Caco-2 (cell line): ENCODE measurements at regions not wholly inside any gene's neighbourhood (a gene's known extent, or its start where the extent isn't known, plus 50 kb on each side); places are given as distances from the start of the nearest gene placed in this dataset.

ENCODE experiments used
- BruUV-seq: library from RNA; stranded (reverse); fragments of 400-500 nt; replicated peaks from 2 replicates; lab custom pipeline; 2021; lab: Mats Ljungman, UMichigan
- CTCF ChIA-PET: fragments of 300-600 bp; sonication (Branson Sonifier 250); formaldehyde crosslinking; loops from one replicate; lab custom pipeline; 2022; ENCODE audit warnings: antibody characterized with exemption; lab: Charles Lee
- POLR2A ChIA-PET: fragments of 300-600 bp; sonication (Branson Sonifier 250); formaldehyde crosslinking; loops from one replicate; lab custom pipeline; 2022; ENCODE audit warnings: antibody characterized with exemption; lab: Charles Lee
- DNase-seq, 2 experiments: peaks; one replicate each; pipeline versions ENCODE4 v3.0.0 to v3.0.0-alpha.2; 2020 to 2022
- H3K27me3 ChIP-seq: replicated peaks from 2 replicates; pipeline ENCODE4 v1.6.0; 2011; ENCODE audit warnings: low read length; ENCODE audit not compliant: control insufficient read depth, insufficient read depth
- H3K36me3 ChIP-seq: 2 replicates; pipeline ENCODE4 v1.5.1; 2011; ENCODE audit warnings: low read length; ENCODE audit not compliant: control insufficient read depth, insufficient read depth
- H3K4me1 ChIP-seq: fragments of 250-450 bp; sonication (Bioruptor Pico); 2 replicates; pipeline ENCODE4 v1.5.1; 2020; ENCODE audit warnings: mild to moderate bottlenecking
- H3K4me3 ChIP-seq: 2 replicates; pipeline ENCODE4 v1.5.1; 2011; ENCODE audit warnings: low read depth, mild to moderate bottlenecking, control low read depth, low read length
- H3K9me3 ChIP-seq: fragments of 250-450 bp; sonication (Bioruptor Pico); 2 replicates; pipeline ENCODE4 v1.5.1; 2020; ENCODE audit warnings: mild to moderate bottlenecking, moderate library complexity
- H3K27ac Mint-ChIP-seq: one replicate; pipeline ENCODE4 v1.8.0; 2022; ENCODE audit warnings: mixed read lengths; ENCODE audit not compliant: unreplicated experiment
- H3K27me3 Mint-ChIP-seq: one replicate; pipeline ENCODE4 v1.8.0; 2022; ENCODE audit warnings: mixed read lengths; ENCODE audit not compliant: insufficient read depth, unreplicated experiment
- H3K36me3 Mint-ChIP-seq: one replicate; pipeline ENCODE4 v1.8.0; 2022; ENCODE audit warnings: mild to moderate bottlenecking, mixed read lengths; ENCODE audit not compliant: insufficient read depth, unreplicated experiment
- H3K4me1 Mint-ChIP-seq: one replicate; pipeline ENCODE4 v1.8.0; 2022; ENCODE audit warnings: low read depth, mixed read lengths; ENCODE audit not compliant: unreplicated experiment
- H3K4me3 Mint-ChIP-seq: one replicate; pipeline ENCODE4 v1.8.0; 2022; ENCODE audit warnings: mild to moderate bottlenecking, moderate library complexity, mixed read lengths; ENCODE audit not compliant: unreplicated experiment
- H3K9me3 Mint-ChIP-seq: one replicate; pipeline ENCODE4 v1.8.0; 2022; ENCODE audit warnings: mixed read lengths; ENCODE audit not compliant: unreplicated experiment
- CTCF ChIP-seq, 2 experiments: fragments of 200-600 bp in 1 of 2; IDR thresholded peaks; 1 replicate in 1 of 2; 2 replicates in 1 of 2; pipeline versions ENCODE4 v1.5.1 to v1.8.0; 2011 to 2022; ENCODE audit warnings: antibody characterized with exemption in 1 of 2, control low read depth in 1 of 2, inconsistent platforms in 1 of 2, low read depth in 1 of 2, low read length in 1 of 2, mild to moderate bottlenecking in 1 of 2, moderate library complexity in 1 of 2; ENCODE audit not compliant: insufficient read depth in 1 of 2, severe bottlenecking in 1 of 2, unreplicated experiment in 1 of 2
- intact Hi-C: fragments of 100-400 bp; cut with micrococcal nuclease; formaldehyde crosslinking; loops from one replicate; pipeline ENCODE4 v1.10.0; 2022; ENCODE audit not compliant: unreplicated experiment

GRCh38 chr16:61579195-61579594 lies 457.0 kb downstream of the CDH8 start:
- Histone ChIP-seq H3K9me3 (no peaks in the 10 kb centered on the region), H3K27me3 (no peaks in the 10 kb centered on the region), H3K36me3 (no peaks in the 10 kb centered on the region), H3K4me3 (no peak overlapping the region), H3K4me1 (no peaks in the 10 kb centered on the region)
- CTCF ChIA-PET = no interaction called here
- Mint-ChIP-seq H3K36me3 (no peaks in the 10 kb centered on the region), H3K27ac (no peak overlapping the region), H3K9me3 (no peaks in the 10 kb centered on the region), H3K4me1 (no peaks in the 10 kb centered on the region), H3K27me3 (peaks cover 10% of the 10 kb centered on the region), H3K4me3 (no peak overlapping the region)
- no peak for DNase-seq
- BruUV-seq = no TSS peak
- POLR2A ChIA-PET = no interaction called here
- intact Hi-C loops = no loop called here
- no peak for TF ChIP-seq CTCF (IDR thresholded peaks at IDR 0.05; ENCODE audit: insufficient read depth in 1 of 2, low read depth in 1 of 2, low read length in 1 of 2, severe bottlenecking in 1 of 2, unreplicated experiment in 1 of 2)

- Mint-ChIP-seq H3K27ac (no peak overlapping the region), H3K4me1 (no peaks in the 10 kb centered on the region), H3K27me3 (peaks cover 17% of the 10 kb centered on the region), H3K9me3 (no peaks in the 10 kb centered on the region), H3K4me3 (no peak overlapping the region), H3K36me3 (no peaks in the 10 kb centered on the region)
- intact Hi-C loops = no loop called here
- TF ChIP-seq CTCF (IDR thresholded peaks at IDR 0.05; ENCODE audit: insufficient read depth in 1 of 2, low read depth in 1 of 2, low read length in 1 of 2, severe bottlenecking in 1 of 2, unreplicated experiment in 1 of 2) = no peak
- BruUV-seq = no TSS peak
- ChIA-PET POLR2A (no interaction called here), CTCF (no interaction called here)
- Histone ChIP-seq H3K4me1 (no peaks in the 10 kb centered on the region), H3K9me3 (no peaks in the 10 kb centered on the region), H3K36me3 (no peaks in the 10 kb centered on the region), H3K4me3 (no peak overlapping the region), H3K27me3 (no peaks in the 10 kb centered on the region)
- DNase-seq = no peak
Observed at GRCh38 chr16:61576476-61576875, 459.8 kb downstream of the CDH8 start.

GRCh38 chr16:61575617-61576016 lies 460.6 kb downstream of the CDH8 start:
- TF ChIP-seq CTCF (IDR thresholded peaks at IDR 0.05; ENCODE audit: insufficient read depth in 1 of 2, low read depth in 1 of 2, low read length in 1 of 2, severe bottlenecking in 1 of 2, unreplicated experiment in 1 of 2) = no peak
- POLR2A ChIA-PET = no interaction called here
- Mint-ChIP-seq H3K27ac (no peak overlapping the region), H3K9me3 (no peaks in the 10 kb centered on the region), H3K27me3 (peaks cover 17% of the 10 kb centered on the region), H3K4me3 (no peak overlapping the region), H3K36me3 (no peaks in the 10 kb centered on the region), H3K4me1 (no peaks in the 10 kb centered on the region)
- Histone ChIP-seq H3K27me3 (no peaks in the 10 kb centered on the region), H3K4me1 (no peaks in the 10 kb centered on the region), H3K9me3 (no peaks in the 10 kb centered on the region), H3K4me3 (no peak overlapping the region), H3K36me3 (no peaks in the 10 kb centered on the region)
- intact Hi-C loops = no loop called here
- CTCF ChIA-PET = no interaction called here
- no peak for DNase-seq
- no TSS peak for BruUV-seq
